ENCODE measurements at regions not wholly inside any gene's neighbourhood (a gene's known extent, or its start where the extent isn't known, plus 50 kb on each side); places are given as distances from the start of the nearest gene placed in this dataset.
"Not testable (repeated sequence)": the region's sequence is repeated elsewhere in the genome, so short reads cannot be mapped to it uniquely, and the experiment has no call there.

DNA sequence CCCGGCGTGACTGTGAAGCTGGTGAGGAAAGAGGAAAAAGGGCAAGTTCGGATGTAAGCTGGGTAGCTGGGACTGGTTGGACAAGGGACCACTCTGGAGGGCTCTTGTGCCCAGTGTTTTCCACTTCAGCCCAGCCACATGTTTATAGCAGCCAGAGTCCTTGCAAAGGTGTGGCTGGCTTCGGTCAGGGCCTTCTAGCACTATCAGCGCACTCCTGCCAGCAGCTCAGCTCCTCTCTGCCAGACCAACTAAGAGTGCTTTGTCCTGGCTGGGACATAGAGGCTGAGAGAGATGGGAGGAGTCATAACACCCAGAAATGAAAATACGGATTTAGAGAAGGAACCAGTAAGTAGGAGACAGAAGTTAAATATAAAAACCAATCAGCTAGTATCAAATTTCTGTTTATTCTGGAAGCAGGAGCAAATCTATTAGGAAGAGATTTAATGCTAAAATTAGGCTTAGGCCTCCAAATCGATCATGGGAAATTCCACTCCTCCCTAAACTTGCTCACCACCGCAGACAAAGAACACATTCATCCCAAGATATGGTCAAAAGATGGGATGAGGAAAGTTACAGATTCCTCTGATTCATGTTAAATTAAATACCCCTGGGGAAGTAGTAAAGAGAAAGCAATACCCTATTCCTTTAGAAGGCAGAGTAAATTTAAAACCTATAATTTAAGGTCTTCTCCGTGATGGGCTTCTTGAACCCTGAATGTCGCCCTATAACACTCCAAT, 135.0 kb downstream of the RALA start:
- Histone ChIP-seq H3K27me3 (no peaks in the 10 kb centered on the region), H3K9me3 (no peaks in the 10 kb centered on the region), H3K4me3 (no peak overlapping the region), H3K27ac (no peak overlapping the region), H3K36me3 (no peaks in the 10 kb centered on the region), H3K4me1 (peaks cover 36% of the 10 kb centered on the region)
- intact Hi-C loops (cut with DNase I), result no loop called here
- TF ChIP-seq, protein P1, sequence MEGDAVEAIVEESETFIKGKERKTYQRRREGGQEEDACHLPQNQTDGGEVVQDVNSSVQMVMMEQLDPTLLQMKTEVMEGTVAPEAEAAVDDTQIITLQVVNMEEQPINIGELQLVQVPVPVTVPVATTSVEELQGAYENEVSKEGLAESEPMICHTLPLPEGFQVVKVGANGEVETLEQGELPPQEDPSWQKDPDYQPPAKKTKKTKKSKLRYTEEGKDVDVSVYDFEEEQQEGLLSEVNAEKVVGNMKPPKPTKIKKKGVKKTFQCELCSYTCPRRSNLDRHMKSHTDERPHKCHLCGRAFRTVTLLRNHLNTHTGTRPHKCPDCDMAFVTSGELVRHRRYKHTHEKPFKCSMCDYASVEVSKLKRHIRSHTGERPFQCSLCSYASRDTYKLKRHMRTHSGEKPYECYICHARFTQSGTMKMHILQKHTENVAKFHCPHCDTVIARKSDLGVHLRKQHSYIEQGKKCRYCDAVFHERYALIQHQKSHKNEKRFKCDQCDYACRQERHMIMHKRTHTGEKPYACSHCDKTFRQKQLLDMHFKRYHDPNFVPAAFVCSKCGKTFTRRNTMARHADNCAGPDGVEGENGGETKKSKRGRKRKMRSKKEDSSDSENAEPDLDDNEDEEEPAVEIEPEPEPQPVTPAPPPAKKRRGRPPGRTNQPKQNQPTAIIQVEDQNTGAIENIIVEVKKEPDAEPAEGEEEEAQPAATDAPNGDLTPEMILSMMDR (IDR thresholded peaks at IDR 0.05), result no peak
- TF ChIP-seq POLR2A (IDR thresholded peaks at IDR 0.05) (no peak), POLR2AphosphoS5 (IDR thresholded peaks at IDR 0.05; ENCODE audit: insufficient read depth in 1 of 2, low read depth in 1 of 2) (no peak)
- DNase-seq (ENCODE audit: extremely low spot score in 2 of 2), result no peak

DNA sequence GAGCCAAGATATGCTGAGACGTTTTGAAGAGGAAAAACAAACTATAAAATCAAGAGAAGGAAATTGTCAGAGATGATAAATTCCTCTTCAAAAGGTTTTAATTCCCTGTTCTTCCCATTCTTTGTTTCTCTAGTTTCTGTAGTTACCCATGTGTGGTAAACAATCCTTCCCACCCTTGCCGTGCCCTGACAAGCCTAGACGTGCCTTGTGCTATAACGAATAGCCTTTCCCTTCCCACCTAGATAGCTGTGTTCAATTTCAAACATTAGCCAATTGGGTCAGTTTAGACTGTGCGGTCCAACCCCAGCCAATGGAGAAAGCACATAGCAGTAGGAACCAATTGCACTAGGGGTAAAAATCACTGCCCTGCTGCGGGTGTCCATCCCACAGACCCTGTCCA, 138.1 kb downstream of the RALA start:
- intact Hi-C loops (cut with DNase I), result no loop called here

DNA sequence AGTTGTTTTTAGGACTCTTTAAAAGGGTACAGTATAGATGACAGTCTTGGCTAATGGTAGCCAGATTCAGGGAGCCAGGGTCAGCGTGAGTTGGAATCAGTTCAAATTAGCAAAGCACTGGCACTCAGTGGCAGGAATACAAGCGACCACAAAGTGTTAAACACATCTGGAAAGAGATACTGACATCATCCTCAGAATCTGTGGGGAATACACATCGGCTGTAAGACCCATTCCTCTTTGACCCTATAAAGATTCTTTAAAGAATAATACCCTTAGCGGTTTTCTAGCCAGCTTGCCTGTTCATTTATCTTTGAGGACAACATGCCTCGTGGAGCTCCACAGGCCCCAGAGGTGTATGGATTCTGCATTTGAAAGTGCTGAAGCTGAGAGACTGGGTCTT, 139.1 kb downstream of the RALA start:
- H3K9me3 ChIP-seq; H3K4me3 ChIP-seq; H3K27me3 ChIP-seq; intact Hi-C loops (cut with DNase I); H3K36me3 ChIP-seq; H3K27ac ChIP-seq; DNase-seq (ENCODE audit: extremely low spot score in 2 of 2): not testable (repeated sequence)
- H3K4me1 ChIP-seq, result peaks cover 18% of the 10 kb centered on the region

More for the DNA sequence above, 138.1 kb downstream of the RALA start:
- H3K27ac ChIP-seq, result no peak overlapping the region
- no peak overlapping the region for H3K4me3 ChIP-seq
- no peak for DNase-seq (ENCODE audit: extremely low spot score in 2 of 2)
- no peaks in the 10 kb centered on the region for H3K9me3 ChIP-seq
- no peaks in the 10 kb centered on the region for H3K27me3 ChIP-seq
- TF ChIP-seq POLR2AphosphoS5 (IDR thresholded peaks at IDR 0.05; ENCODE audit: insufficient read depth in 1 of 2, low read depth in 1 of 2) (no peak), POLR2A (IDR thresholded peaks at IDR 0.05) (no peak)
- TF ChIP-seq, protein P1 (IDR thresholded peaks at IDR 0.05), result no peak
- peaks cover 18% of the 10 kb centered on the region for H3K4me1 ChIP-seq
- no peaks in the 10 kb centered on the region for H3K36me3 ChIP-seq

DNA sequence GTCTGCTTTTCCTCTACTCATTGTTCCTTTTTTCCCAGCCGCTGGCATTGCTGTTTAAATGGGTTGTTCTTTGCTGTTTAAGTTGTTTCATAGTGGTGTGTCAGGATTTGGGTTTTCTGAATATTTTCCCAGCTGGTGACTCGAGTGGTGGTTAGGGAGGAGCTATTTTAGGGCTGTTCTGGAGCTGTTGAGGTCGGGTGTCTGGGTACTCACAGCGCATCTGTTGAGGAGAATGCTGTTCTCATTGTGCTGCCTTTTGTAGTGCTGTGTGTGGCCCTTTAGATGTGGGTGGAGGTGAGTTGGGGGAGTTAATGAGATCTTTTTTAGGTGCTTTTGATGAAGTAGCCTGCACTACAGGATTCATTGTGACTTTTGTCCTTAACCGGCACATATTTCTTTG, 139.5 kb downstream of the RALA start:
- intact Hi-C loops (cut with DNase I), result not testable (repeated sequence)

DNA sequence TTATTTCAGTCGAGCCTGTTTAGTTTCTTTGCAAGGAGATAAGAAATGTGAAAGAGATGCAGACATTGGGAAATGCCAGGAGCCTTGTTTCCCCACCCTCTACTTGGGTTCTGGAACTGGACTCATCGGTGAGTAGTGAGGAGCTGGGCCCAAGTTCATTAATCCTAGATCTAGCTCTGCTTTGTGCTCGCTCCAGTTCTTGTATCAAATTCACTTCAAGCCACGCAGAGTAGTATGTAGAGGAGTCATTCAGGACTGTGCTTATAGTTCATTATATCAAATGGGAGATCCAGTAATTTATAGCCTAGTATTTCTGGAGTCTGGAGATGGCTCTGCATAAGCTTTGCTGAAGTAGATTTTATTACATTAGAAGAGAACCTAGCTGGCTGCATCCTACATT, 142.5 kb downstream of the RALA start:
- H3K27ac ChIP-seq; H3K9me3 ChIP-seq; DNase-seq (ENCODE audit: extremely low spot score in 2 of 2); H3K27me3 ChIP-seq; intact Hi-C loops (cut with DNase I); H3K4me3 ChIP-seq: not testable (repeated sequence)
- Histone ChIP-seq H3K36me3 (peaks cover 0 to 11% of the 10 kb centered on the region in 2 donors), H3K4me1 (peaks cover 18% of the 10 kb centered on the region)

More for the DNA sequence above, 139.5 kb downstream of the RALA start:
- H3K27ac ChIP-seq; H3K36me3 ChIP-seq; H3K4me3 ChIP-seq; H3K9me3 ChIP-seq; H3K27me3 ChIP-seq; DNase-seq (ENCODE audit: extremely low spot score in 2 of 2): not testable (repeated sequence)
- peaks cover 18% of the 10 kb centered on the region for H3K4me1 ChIP-seq

DNA sequence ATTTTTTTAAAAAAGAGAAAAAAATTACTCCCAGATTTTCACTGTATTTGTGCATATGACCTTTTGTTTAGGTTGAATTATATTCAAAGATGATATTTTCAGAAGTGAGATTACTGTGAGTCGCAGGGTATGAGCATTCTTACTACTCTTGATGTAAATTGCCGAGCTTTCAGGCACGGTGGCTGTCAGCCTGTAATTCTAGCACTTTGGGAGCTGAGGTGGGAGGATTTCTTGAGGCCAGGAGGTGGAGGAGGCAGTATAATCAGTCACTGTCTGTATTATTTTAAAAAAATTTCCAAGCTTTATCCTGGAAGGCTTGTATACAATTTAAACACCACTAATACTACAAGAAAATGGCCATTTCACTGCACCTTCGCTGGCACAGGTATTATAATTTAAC, 145.1 kb downstream of the RALA start:
- H3K4me1 ChIP-seq; H3K27ac ChIP-seq; intact Hi-C loops (cut with DNase I); H3K27me3 ChIP-seq; H3K4me3 ChIP-seq; H3K9me3 ChIP-seq; DNase-seq (ENCODE audit: extremely low spot score in 2 of 2): not testable (repeated sequence)
- peaks cover 0 to 18% of the 10 kb centered on the region in 2 donors for H3K36me3 ChIP-seq

DNA sequence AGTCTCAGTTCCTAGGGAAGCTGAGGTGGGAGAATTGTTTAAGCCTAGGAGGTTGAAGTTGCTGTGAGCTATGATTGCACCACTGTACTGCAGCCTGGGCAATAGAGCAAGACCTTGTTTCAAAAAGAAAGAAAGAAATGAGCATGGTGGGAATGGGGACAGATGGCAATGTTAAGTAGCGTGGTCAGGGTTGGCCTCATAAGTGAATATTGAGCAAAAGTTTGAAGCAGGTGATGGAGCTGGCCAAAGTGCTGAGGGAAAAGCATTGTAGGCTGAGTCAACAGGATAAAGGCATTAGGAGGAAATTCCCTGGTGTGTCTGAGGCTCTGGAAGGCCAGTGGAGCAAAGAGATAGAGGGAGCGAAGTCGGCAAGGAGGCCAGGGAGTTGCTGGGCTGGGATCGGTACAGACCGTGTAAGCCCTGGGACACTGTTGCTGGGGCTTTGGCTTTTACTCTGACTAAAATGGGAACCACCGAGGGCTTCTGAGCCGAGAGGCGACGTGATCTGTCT, 151.0 kb downstream of the RALA start:
- H3K4me3 ChIP-seq; H3K4me1 ChIP-seq; H3K27me3 ChIP-seq; intact Hi-C loops (cut with DNase I); H3K36me3 ChIP-seq; H3K9me3 ChIP-seq; DNase-seq (ENCODE audit: extremely low spot score in 2 of 2); H3K27ac ChIP-seq: not testable (repeated sequence)

DNA sequence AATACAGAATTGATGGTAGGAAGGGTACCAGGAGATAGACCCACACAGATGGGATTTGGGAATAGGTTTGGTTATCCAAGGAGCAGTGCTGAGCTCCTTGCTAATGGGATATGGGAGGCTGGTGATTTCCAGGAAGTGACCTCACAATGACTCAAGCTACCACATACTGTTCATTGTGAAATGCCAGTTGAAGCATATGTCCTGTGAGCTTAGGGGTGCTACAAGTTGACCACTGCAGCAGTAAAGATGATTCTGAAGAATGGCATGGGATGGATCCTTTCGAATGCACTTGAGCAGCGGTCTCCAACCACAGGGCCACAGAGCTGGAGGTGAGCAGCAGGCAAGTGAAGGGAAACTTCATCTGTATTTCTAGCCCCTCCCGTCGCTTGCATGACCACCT, 158.2 kb downstream of the RALA start:
- peaks cover 0 to 13% of the 10 kb centered on the region in 2 donors for H3K36me3 ChIP-seq
- H3K27ac ChIP-seq; H3K9me3 ChIP-seq; intact Hi-C loops (cut with DNase I); H3K4me3 ChIP-seq; H3K27me3 ChIP-seq; DNase-seq (ENCODE audit: extremely low spot score in 2 of 2); H3K4me1 ChIP-seq: not testable (repeated sequence)

DNA sequence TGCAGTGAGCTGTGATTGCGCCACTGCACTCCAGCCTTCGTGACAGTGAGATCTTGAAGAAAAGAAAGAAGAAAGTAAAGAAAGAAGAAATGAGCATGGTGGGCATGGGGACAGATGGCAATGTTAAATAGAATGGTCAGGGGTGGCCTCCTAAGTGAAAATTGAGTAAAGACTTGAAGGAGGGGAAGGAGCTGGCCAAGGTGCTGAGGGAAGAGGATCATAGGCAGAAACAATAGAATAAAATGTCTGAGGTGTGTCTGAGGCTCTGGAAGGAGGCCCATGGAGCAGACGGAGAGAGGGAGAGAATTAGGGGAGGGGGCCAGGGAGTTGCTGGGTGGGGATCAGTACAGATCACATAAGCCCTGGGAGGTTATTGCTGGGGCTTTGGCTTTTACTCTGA, 163.1 kb downstream of the RALA start:
- H3K27ac ChIP-seq; H3K4me3 ChIP-seq; H3K36me3 ChIP-seq; intact Hi-C loops (cut with DNase I); H3K27me3 ChIP-seq; H3K4me1 ChIP-seq; H3K9me3 ChIP-seq; DNase-seq (ENCODE audit: extremely low spot score in 2 of 2): not testable (repeated sequence)

DNA sequence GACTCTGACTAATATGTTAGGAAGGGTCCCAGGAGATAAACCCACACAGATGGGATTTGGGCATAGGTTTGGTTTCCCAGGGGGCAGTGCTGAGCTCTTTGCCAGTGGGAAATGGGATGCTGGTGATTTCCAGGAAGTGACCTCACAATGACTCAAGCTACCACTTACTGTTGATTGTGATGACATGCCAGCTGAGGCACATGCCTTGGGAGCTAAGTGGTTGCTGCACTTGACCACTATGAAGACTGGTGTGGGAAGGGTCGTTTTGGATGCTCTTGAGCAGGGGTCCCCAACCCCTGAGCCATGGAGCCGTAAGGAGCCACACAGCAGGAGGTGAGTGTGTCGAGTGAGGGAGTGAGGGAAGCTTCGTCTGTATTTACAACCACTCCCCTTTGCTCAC, 159.0 kb upstream of the CDK13 start:
- intact Hi-C loops (cut with DNase I); H3K4me3 ChIP-seq; H3K9me3 ChIP-seq; DNase-seq (ENCODE audit: extremely low spot score in 2 of 2); H3K27ac ChIP-seq; H3K4me1 ChIP-seq; H3K27me3 ChIP-seq: not testable (repeated sequence)
- H3K36me3 ChIP-seq, result peaks cover 0 to 26% of the 10 kb centered on the region in 2 donors

DNA sequence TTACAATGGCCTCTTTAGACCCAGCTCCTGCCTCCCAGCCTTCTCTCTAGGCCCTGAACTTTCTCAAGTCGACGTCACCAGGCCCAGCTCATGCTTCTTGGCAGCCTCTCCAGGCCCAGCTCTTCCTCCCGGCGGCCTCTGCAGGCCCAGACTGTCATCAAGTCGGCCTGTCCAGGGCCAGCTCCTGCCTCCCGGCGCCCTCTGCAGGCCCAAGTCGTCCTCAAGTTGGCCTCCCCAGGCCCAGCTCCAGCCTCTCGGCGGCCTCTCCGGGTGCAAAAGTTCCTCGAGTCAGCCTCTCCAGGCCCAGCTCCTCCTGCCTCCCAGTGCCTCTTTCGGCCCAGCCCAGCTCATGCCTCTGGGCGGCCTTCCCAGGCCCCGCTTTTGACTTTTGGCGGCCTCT, 158.1 kb upstream of the CDK13 start:
- DNase-seq (ENCODE audit: extremely low spot score in 2 of 2); H3K27me3 ChIP-seq; H3K4me1 ChIP-seq; H3K9me3 ChIP-seq; intact Hi-C loops (cut with DNase I); H3K4me3 ChIP-seq; H3K27ac ChIP-seq: not testable (repeated sequence)
- peaks cover 0 to 26% of the 10 kb centered on the region in 2 donors for H3K36me3 ChIP-seq

Measured in vagina (tissue), 2 donors.